ENCODE measurements at regions not wholly inside any gene's neighbourhood (a gene's known extent, or its start where the extent isn't known, plus 50 kb on each side); places are given as distances from the start of the nearest gene placed in this dataset.

DNA sequence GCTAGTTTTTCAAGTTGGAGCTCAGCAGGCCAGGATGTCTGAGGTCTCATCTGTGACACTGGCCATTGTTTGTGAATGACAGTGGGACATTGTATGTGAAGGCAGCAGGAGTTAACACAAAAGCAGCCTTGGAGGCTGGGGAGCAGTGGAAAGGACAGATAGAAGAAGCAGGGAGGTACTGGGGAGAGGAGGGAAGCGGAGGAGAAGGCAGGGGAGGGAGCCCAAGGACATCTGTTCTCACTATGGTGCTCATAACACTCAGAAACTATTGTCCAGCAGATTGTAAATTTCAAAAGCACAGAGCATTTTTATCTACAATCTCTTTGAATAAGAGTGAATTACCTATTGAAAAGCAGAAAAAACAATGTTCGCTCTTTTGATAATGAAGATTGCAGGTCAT lies 253.6 kb upstream of the DIPK2B start:
- DNase-seq (ENCODE audit: insufficient read length, low spot score) (no peak), FAIRE-seq (no peak)
- TF ChIP-seq PAX5 (IDR thresholded peaks at IDR 0.05; ENCODE audit: insufficient read depth, low read length, severe bottlenecking) (no peak), SPI1 (IDR thresholded peaks at IDR 0.05; ENCODE audit: low read depth, low read length) (no peak), TAF1 (IDR thresholded peaks at IDR 0.05; ENCODE audit: low read depth, low read length) (no peak), POLR2A (IDR thresholded peaks at IDR 0.05; ENCODE audit: low read depth, low read length) (no peak), POU2F2 (IDR thresholded peaks at IDR 0.05; ENCODE audit: low read depth, low read length) (no peak), POLR2AphosphoS5 (IDR thresholded peaks at IDR 0.05; ENCODE audit: low read depth, low read length) (no peak)

GRCh38 chrX:45449982-45450381 lies 249.3 kb upstream of the DIPK2B start:
- TF ChIP-seq SPI1 (IDR thresholded peaks at IDR 0.05; ENCODE audit: low read depth, low read length) (no peak), POLR2A (IDR thresholded peaks at IDR 0.05; ENCODE audit: low read depth, low read length) (no peak), TAF1 (IDR thresholded peaks at IDR 0.05; ENCODE audit: low read depth, low read length) (no peak)
- FAIRE-seq (no peak), DNase-seq (ENCODE audit: insufficient read length, low spot score) (no peak)

- no peak for DNase-seq (ENCODE audit: insufficient read length, low spot score)
- FAIRE-seq, result no peak
- TF ChIP-seq POU2F2 (IDR thresholded peaks at IDR 0.05; ENCODE audit: low read depth, low read length), result no peak
- TF ChIP-seq TAF1 (IDR thresholded peaks at IDR 0.05; ENCODE audit: low read depth, low read length), result no peak
- TF ChIP-seq POLR2A (IDR thresholded peaks at IDR 0.05; ENCODE audit: low read depth, low read length), result no peak
- TF ChIP-seq POLR2AphosphoS5 (IDR thresholded peaks at IDR 0.05; ENCODE audit: low read depth, low read length), result no peak
- no peak for TF ChIP-seq SPI1 (IDR thresholded peaks at IDR 0.05; ENCODE audit: low read depth, low read length)
- TF ChIP-seq PAX5 (IDR thresholded peaks at IDR 0.05; ENCODE audit: insufficient read depth, low read length, severe bottlenecking), result no peak
Measured at GRCh38 chrX:45447995-45448394, 247.3 kb upstream of the DIPK2B start.

DNA sequence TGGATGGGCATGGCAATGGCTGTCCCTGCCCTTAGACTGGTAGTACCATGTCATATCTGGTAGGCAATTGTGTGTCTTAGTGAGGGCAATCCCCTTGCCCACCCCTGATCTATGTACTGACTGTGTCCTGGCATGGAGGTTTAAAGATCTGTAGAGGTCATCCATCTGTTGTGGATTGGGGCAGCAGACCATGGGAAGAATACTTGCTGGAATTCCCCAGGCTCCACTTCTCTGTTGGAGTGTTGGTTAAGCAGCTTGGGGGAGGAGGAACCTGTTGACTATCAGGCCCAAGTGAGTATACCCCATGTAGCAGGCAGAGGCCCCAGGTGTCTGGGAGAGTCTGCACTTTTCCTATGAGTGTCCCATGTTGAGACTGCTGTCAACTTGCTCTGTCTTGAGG lies 246.7 kb upstream of the DIPK2B start:
- FAIRE-seq (no peak), DNase-seq (ENCODE audit: insufficient read length, low spot score) (no peak)
- no peak for TF ChIP-seq PAX5 (IDR thresholded peaks at IDR 0.05; ENCODE audit: insufficient read depth, low read length, severe bottlenecking)
- TF ChIP-seq SPI1 (IDR thresholded peaks at IDR 0.05; ENCODE audit: low read depth, low read length), result no peak

GRCh38 chrX:45445745-45446412 lies 245.2 kb upstream of the DIPK2B start:
- DNase-seq (ENCODE audit: insufficient read length, low spot score) (no peak), FAIRE-seq (no peak)
- TF ChIP-seq SPI1 (IDR thresholded peaks at IDR 0.05; ENCODE audit: low read depth, low read length) (no peak), POU2F2 (IDR thresholded peaks at IDR 0.05; ENCODE audit: low read depth, low read length) (no peak), TAF1 (IDR thresholded peaks at IDR 0.05; ENCODE audit: low read depth, low read length) (no peak)

- TF ChIP-seq POLR2AphosphoS5 (IDR thresholded peaks at IDR 0.05; ENCODE audit: low read depth, low read length) (no peak), TAF1 (IDR thresholded peaks at IDR 0.05; ENCODE audit: low read depth, low read length) (no peak), SPI1 (IDR thresholded peaks at IDR 0.05; ENCODE audit: low read depth, low read length) (no peak), POLR2A (IDR thresholded peaks at IDR 0.05; ENCODE audit: low read depth, low read length) (no peak), PAX5 (IDR thresholded peaks at IDR 0.05; ENCODE audit: insufficient read depth, low read length, severe bottlenecking) (no peak), POU2F2 (IDR thresholded peaks at IDR 0.05; ENCODE audit: low read depth, low read length) (no peak)
- no peak for DNase-seq (ENCODE audit: insufficient read length, low spot score)
- no peak for FAIRE-seq
Measured at GRCh38 chrX:45437186-45437585, 236.5 kb upstream of the DIPK2B start.

DNA sequence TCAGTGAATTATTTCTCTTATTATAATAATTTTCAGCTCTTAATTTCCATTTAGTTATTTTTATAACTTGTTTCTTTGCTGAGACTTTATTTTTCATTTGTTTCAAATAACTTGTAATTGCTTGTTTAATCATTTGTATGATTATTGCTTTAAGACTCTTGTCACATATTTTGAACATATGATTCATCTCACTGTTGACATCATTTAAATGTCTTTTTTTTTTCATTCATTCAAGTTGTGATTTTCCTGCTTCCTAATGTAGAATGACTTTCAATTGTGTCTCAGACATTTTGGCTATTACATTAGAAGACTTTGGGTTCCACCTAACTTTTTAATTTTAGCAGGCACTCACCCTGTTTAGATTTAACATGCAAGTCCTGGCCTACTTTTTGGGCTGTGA lies 234.8 kb upstream of the DIPK2B start:
- DNase-seq (ENCODE audit: insufficient read length, low spot score) (no peak), FAIRE-seq (no peak)
- TF ChIP-seq POLR2A (IDR thresholded peaks at IDR 0.05; ENCODE audit: low read depth, low read length) (no peak), TAF1 (IDR thresholded peaks at IDR 0.05; ENCODE audit: low read depth, low read length) (no peak), PAX5 (IDR thresholded peaks at IDR 0.05; ENCODE audit: insufficient read depth, low read length, severe bottlenecking) (no peak), SPI1 (IDR thresholded peaks at IDR 0.05; ENCODE audit: low read depth, low read length) (no peak), POLR2AphosphoS5 (IDR thresholded peaks at IDR 0.05; ENCODE audit: low read depth, low read length) (no peak)

DNA sequence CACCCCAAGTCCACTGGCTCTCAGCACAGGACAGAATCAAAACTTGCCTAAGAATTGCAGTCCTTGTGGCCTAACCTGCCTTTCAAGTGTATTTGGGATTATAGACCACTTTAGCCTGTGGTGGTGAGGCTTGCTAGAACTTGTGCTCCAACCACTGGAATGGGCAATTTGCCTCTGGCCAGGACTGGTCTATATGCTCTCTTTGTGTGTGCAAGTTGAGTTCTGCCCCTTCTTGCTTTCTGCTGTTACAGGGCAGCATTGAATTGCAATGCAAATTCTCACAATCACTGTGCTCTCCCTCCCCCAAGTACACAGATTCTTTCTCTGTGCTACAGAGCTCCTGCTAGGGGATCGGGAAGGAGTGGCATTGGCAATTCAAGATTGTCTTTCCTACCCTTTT lies 233.6 kb upstream of the DIPK2B start:
- TF ChIP-seq POU2F2 (IDR thresholded peaks at IDR 0.05; ENCODE audit: low read depth, low read length) (no peak), SPI1 (IDR thresholded peaks at IDR 0.05; ENCODE audit: low read depth, low read length) (no peak), POLR2A (IDR thresholded peaks at IDR 0.05; ENCODE audit: low read depth, low read length) (no peak), TAF1 (IDR thresholded peaks at IDR 0.05; ENCODE audit: low read depth, low read length) (no peak), POLR2AphosphoS5 (IDR thresholded peaks at IDR 0.05; ENCODE audit: low read depth, low read length) (no peak), PAX5 (IDR thresholded peaks at IDR 0.05; ENCODE audit: insufficient read depth, low read length, severe bottlenecking) (no peak)
- FAIRE-seq, result no peak
- no peak for DNase-seq (ENCODE audit: insufficient read length, low spot score)

DNA sequence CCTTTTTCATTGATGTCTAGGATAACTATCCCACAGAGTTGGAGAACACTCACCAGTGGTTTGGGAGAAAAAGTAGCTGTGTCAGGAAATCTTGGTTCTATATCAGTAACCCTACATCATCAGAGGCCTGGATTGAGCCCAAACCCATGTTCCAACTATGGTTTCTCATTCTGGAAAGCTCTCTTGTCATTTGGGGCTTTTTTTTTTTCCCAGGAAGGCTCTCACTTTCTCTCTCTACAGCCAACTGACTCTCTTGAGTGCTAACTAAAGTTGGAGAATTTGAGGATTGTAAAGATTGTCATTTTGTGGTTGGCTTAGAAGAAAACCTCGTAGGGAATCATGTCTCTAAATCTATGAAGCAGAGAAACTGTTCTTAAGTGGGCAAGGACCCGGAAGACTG lies 228.2 kb upstream of the DIPK2B start:
- no peak for FAIRE-seq
- TF ChIP-seq POLR2AphosphoS5 (IDR thresholded peaks at IDR 0.05; ENCODE audit: low read depth, low read length), result no peak
- TF ChIP-seq POU2F2 (IDR thresholded peaks at IDR 0.05; ENCODE audit: low read depth, low read length), result no peak
- no peak for TF ChIP-seq TAF1 (IDR thresholded peaks at IDR 0.05; ENCODE audit: low read depth, low read length)
- no peak for TF ChIP-seq PAX5 (IDR thresholded peaks at IDR 0.05; ENCODE audit: insufficient read depth, low read length, severe bottlenecking)
- TF ChIP-seq POLR2A (IDR thresholded peaks at IDR 0.05; ENCODE audit: low read depth, low read length), result no peak
- TF ChIP-seq SPI1 (IDR thresholded peaks at IDR 0.05; ENCODE audit: low read depth, low read length), result no peak
- no peak for DNase-seq (ENCODE audit: insufficient read length, low spot score)

DNA sequence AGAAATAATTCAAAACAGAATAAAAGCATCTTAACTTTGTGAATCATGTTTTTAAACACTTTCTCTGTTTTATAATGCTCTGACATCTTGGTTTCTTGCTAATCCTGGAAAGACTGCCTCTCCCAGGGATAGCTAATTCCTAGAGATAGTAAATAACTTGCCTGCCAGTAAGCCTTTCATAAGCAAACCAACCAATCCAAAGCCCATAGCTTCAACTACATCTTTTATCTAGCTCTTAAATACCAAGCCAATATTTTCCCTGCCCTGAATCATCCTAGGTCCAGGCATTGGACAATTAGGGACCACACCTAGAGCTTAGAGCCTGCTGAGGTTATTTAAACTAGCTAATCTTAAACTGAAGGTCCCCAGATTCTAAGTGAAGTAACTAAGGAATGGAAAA lies 223.7 kb upstream of the DIPK2B start:
- FAIRE-seq (no peak), DNase-seq (ENCODE audit: insufficient read length, low spot score) (no peak)
- no peak for TF ChIP-seq TAF1 (IDR thresholded peaks at IDR 0.05; ENCODE audit: low read depth, low read length)
- no peak for TF ChIP-seq POLR2AphosphoS5 (IDR thresholded peaks at IDR 0.05; ENCODE audit: low read depth, low read length)
- no peak for TF ChIP-seq PAX5 (IDR thresholded peaks at IDR 0.05; ENCODE audit: insufficient read depth, low read length, severe bottlenecking)
- no peak for TF ChIP-seq POU2F2 (IDR thresholded peaks at IDR 0.05; ENCODE audit: low read depth, low read length)
- no peak for TF ChIP-seq SPI1 (IDR thresholded peaks at IDR 0.05; ENCODE audit: low read depth, low read length)
- TF ChIP-seq POLR2A (IDR thresholded peaks at IDR 0.05; ENCODE audit: low read depth, low read length), result no peak
